GM10266 (cell line): ENCODE measurements at regions not wholly inside any gene's neighbourhood (a gene's known extent, or its start where the extent isn't known, plus 50 kb on each side); places are given as distances from the start of the nearest gene placed in this dataset.

Experiments
- DNase-seq: peaks from one replicate; pipeline ENCODE4 v3.0.0; 2012; ENCODE audit errors: extremely low spot score
- TF ChIP-seq, protein P1 (sequence below): IDR thresholded peaks from 2 replicates; pipeline ENCODE4 v1.5.1; 2012; ENCODE audit warnings: mild to moderate bottlenecking, low read depth; ENCODE audit not compliant: control insufficient read depth, insufficient read depth; ENCODE audit errors: missing control alignments

DNA sequence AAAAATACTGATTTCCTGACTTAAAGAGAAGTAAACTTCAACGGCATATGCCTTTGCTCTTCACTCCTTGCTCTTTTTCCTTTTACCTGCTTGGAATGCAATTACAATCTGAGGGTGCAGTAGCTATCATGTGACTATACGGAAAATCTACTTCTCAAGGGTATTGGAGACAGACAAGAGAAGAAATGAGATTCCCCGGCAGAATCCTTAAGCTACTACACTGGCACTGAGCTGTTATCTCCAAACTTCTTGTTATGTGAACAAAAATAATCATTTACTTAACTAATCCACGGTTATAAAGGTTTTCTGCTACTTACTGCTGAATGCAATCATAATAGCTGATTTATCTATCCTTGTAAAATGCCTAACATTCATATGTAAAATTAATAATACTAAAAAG lies 118.0 kb upstream of the IFNG-AS1 start:
- TF ChIP-seq, protein P1, sequence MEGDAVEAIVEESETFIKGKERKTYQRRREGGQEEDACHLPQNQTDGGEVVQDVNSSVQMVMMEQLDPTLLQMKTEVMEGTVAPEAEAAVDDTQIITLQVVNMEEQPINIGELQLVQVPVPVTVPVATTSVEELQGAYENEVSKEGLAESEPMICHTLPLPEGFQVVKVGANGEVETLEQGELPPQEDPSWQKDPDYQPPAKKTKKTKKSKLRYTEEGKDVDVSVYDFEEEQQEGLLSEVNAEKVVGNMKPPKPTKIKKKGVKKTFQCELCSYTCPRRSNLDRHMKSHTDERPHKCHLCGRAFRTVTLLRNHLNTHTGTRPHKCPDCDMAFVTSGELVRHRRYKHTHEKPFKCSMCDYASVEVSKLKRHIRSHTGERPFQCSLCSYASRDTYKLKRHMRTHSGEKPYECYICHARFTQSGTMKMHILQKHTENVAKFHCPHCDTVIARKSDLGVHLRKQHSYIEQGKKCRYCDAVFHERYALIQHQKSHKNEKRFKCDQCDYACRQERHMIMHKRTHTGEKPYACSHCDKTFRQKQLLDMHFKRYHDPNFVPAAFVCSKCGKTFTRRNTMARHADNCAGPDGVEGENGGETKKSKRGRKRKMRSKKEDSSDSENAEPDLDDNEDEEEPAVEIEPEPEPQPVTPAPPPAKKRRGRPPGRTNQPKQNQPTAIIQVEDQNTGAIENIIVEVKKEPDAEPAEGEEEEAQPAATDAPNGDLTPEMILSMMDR, result no peak
- DNase-seq, result no peak

DNA sequence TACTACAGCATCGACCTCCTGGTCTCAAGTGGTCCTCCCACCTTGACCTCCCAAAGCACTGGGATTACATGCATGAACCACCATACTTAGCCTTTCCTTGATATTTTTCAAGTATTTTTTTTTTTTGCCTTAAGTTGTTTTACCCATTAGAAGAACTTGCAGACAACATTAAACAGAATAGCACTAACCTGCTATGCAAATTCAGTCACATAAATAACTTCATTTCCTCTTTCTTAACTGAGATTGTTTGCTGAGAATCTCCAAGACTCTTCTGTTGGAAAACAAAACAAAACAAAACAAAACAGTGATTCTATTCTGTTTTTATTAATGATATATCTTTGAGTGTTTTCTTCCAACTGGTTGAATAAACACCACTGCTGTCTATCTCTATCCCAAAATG lies 115.9 kb upstream of the IFNG-AS1 start:
- TF ChIP-seq, protein P1, result no peak
- DNase-seq, result no peak

GRCh38 chr12:67876305-67876915 lies 112.8 kb upstream of the IFNG-AS1 start:
- TF ChIP-seq, protein P1, result no peak
- no peak for DNase-seq

DNA sequence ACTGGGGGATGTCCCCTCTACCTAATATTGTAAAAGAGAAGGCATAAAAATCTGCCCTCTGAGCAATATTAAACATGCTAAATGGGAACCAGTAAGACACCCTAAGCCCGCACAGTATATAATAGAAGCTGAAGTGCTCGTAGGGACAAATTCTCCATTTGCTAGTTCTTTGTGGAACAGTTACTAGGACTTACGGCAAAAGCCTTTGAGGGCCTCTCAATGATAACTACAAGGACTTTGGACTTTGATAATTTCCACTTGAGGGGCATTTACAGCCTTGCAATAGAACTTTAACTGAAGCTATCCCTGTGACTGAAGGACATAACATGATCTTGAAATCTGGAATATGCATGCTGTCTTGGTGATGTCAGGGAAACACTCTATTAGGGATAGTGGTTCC lies 111.5 kb upstream of the IFNG-AS1 start:
- DNase-seq, result no peak
- TF ChIP-seq, protein P1, result no peak

DNA sequence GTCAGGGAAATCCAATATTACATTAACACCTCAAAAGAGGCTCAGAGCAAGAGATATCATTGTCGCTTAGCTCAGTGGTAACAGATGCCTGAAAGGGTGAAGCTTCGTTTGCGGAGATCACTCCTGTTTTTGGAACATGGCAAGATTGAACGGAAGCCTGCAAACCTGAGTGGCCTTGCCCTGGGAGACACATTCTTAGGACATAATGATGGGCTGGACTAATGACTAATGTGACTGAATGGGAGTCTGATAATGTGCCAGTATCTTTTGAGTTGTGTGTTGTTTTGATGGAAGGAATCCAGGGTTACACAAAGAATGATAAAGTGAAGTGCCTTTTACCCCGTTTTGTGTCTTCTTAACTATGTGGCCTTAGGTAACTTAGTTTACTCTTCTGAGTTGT lies 109.3 kb upstream of the IFNG-AS1 start:
- TF ChIP-seq, protein P1, result no peak
- no peak for DNase-seq

DNA sequence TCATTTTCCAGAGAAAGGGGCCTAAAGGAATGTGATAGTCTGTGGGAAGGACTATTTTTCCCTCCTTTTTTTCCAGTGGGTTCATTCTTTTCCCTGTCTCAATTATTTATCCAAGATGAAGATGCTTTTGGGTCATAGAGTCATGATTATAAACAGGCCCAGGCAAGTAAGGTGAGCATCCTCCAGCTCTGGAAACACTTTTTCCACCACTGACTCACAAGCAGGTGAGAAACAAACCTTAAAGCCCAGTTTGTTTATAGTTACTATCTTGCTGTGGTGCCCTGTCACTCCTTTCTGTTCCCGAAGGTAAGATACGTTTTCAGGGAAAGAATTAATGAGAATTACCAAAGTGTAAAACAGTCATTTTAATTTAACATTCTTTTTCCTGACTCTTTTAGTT lies 107.7 kb upstream of the IFNG-AS1 start:
- TF ChIP-seq, protein P1, result no peak
- no peak for DNase-seq

DNA sequence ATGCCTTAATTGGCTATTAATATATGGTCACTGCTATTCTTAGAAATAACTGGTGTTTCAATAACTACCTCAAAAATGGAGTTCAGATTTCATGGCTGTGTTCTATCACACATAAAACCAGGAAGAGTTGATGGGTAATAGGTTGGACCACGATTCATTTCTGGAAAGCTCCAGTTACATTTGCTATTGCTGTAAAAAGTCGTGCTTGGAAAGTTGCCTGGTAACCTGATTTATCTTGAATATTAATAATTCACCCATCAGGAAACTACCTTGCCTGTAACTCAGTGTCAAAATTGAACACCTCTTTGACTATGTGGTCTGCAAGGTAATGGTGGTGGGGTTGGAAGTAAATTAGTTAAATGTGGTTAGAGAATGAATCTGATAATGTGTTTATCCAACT lies 104.7 kb upstream of the IFNG-AS1 start:
- no peak for DNase-seq
- TF ChIP-seq, protein P1, result no peak
